ENCODE measurements at regions not wholly inside any gene's neighbourhood (a gene's known extent, or its start where the extent isn't known, plus 50 kb on each side); places are given as distances from the start of the nearest gene placed in this dataset.

DNA sequence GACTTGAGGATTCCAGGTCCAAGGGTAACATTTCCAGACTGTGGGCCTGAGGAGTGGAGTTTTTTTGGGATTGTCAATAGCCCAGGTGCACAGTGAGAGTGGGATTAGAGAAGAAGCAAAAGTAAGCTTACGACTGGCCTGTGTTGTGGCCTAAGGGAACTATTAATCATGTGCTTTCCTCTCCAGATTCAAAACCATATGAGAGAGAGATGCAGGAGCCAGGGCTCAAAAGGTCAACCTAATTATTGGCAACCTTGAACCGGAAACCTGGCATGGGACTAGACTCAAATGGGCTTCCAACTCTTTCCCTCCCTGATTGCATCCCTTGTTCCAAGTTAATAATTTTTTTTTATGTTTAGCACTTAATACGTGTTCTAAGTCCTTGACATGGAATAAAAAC lies 242.1 kb upstream of the THRB start:
- H3K36me3 Mint-ChIP-seq (ENCODE audit: insufficient read depth, unreplicated experiment): no peaks in the 10 kb centered on the region
- H3K4me3 Mint-ChIP-seq (ENCODE audit: low read depth, unreplicated experiment): no peak overlapping the region
- TF ChIP-seq, protein P1, sequence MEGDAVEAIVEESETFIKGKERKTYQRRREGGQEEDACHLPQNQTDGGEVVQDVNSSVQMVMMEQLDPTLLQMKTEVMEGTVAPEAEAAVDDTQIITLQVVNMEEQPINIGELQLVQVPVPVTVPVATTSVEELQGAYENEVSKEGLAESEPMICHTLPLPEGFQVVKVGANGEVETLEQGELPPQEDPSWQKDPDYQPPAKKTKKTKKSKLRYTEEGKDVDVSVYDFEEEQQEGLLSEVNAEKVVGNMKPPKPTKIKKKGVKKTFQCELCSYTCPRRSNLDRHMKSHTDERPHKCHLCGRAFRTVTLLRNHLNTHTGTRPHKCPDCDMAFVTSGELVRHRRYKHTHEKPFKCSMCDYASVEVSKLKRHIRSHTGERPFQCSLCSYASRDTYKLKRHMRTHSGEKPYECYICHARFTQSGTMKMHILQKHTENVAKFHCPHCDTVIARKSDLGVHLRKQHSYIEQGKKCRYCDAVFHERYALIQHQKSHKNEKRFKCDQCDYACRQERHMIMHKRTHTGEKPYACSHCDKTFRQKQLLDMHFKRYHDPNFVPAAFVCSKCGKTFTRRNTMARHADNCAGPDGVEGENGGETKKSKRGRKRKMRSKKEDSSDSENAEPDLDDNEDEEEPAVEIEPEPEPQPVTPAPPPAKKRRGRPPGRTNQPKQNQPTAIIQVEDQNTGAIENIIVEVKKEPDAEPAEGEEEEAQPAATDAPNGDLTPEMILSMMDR (IDR thresholded peaks at IDR 0.05; ENCODE audit: unreplicated experiment): no peak
- no peaks in the 10 kb centered on the region for H3K9me3 Mint-ChIP-seq (ENCODE audit: low read depth, unreplicated experiment)
- CTCF ChIA-PET: no interaction called here
- H3K27me3 Mint-ChIP-seq (ENCODE audit: unreplicated experiment): no peaks in the 10 kb centered on the region
- no peak for DNase-seq
- no peaks in the 10 kb centered on the region for H3K4me1 Mint-ChIP-seq (ENCODE audit: low read depth, unreplicated experiment)
- H3K27ac Mint-ChIP-seq (ENCODE audit: unreplicated experiment): no peak overlapping the region
- BruUV-seq (replicated peaks): no TSS peak
- intact Hi-C loops (cut with micrococcal nuclease; ENCODE audit: unreplicated experiment): no loop called here

DNA sequence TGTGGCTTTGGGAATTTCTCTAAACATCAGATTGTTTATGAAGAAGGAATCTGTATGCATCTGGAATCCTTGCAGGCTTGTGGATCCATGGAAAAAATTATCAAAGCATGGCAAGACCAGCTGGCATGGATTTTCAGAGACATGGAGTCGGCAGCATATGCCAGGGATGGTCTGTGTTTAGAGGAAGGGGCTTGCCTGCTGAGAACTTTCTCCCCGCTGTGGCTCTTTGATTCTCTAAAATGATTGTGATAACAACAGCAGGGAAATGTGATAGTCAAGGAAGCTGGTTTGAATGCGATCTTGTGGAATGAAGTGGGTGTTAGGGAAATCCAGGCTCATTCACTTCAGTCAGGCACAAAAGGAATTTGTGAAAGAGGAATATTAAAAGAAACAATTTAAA lies 245.7 kb upstream of the THRB start:
- H3K36me3 Mint-ChIP-seq (ENCODE audit: insufficient read depth, unreplicated experiment): no peaks in the 10 kb centered on the region
- H3K9me3 Mint-ChIP-seq (ENCODE audit: low read depth, unreplicated experiment): no peaks in the 10 kb centered on the region
- no peak overlapping the region for H3K27ac Mint-ChIP-seq (ENCODE audit: unreplicated experiment)
- H3K27me3 Mint-ChIP-seq (ENCODE audit: unreplicated experiment): no peaks in the 10 kb centered on the region
- intact Hi-C loops (cut with micrococcal nuclease; ENCODE audit: unreplicated experiment): no loop called here
- no peaks in the 10 kb centered on the region for H3K4me1 Mint-ChIP-seq (ENCODE audit: low read depth, unreplicated experiment)
- TF ChIP-seq, protein P1 (IDR thresholded peaks at IDR 0.05; ENCODE audit: unreplicated experiment): no peak
- CTCF ChIA-PET: no interaction called here
- H3K4me3 Mint-ChIP-seq (ENCODE audit: low read depth, unreplicated experiment): no peak overlapping the region
- no TSS peak for BruUV-seq (replicated peaks)
- DNase-seq: no peak

DNA sequence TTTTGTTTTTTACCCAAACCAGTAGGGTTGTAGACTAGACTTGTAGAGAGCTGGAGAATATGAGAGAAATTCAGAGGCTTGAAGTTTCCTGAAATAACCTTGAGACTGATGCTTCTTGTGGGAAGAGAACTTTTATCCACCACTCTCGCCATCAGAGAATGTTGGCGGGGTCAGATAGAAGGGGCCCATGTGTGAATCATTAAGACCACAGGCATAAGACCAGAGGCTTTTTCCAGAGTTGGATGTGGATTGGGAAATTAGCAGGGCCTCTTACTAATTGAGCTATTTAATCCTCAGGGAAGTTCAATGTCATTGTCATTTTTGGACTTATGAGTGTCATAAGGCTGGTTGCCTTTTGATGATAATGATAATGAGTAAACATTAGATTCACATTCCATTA lies 246.9 kb upstream of the THRB start:
- no peaks in the 10 kb centered on the region for H3K36me3 Mint-ChIP-seq (ENCODE audit: insufficient read depth, unreplicated experiment)
- TF ChIP-seq, protein P1 (IDR thresholded peaks at IDR 0.05; ENCODE audit: unreplicated experiment): no peak
- CTCF ChIA-PET: no interaction called here
- no peak overlapping the region for H3K4me3 Mint-ChIP-seq (ENCODE audit: low read depth, unreplicated experiment)
- BruUV-seq (replicated peaks): no TSS peak
- H3K4me1 Mint-ChIP-seq (ENCODE audit: low read depth, unreplicated experiment): no peaks in the 10 kb centered on the region
- no peak for DNase-seq
- intact Hi-C loops (cut with micrococcal nuclease; ENCODE audit: unreplicated experiment): no loop called here
- no peak overlapping the region for H3K27ac Mint-ChIP-seq (ENCODE audit: unreplicated experiment)
- no peaks in the 10 kb centered on the region for H3K27me3 Mint-ChIP-seq (ENCODE audit: unreplicated experiment)
- H3K9me3 Mint-ChIP-seq (ENCODE audit: low read depth, unreplicated experiment): no peaks in the 10 kb centered on the region

DNA sequence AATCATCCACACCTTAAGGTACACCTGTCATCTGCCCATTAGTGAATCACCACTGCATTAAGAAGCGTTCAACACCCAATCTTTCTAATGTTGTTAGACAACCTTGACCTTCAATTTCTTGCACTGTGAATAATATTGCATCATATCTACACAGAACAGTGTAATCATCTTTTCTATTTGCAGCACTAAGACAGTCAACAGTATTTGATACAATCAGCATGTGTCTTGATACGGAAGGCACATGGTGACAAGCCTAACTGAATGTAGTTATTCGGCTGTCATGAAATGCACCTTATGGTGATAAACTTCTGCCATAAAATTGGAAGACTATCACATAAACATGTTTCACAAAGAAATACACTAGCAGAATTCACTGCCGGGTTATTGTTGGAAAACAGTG lies 253.9 kb upstream of the THRB start:
- Mint-ChIP-seq H3K9me3 (ENCODE audit: low read depth, unreplicated experiment) (no peaks in the 10 kb centered on the region), H3K36me3 (ENCODE audit: insufficient read depth, unreplicated experiment) (no peaks in the 10 kb centered on the region), H3K27me3 (ENCODE audit: unreplicated experiment) (peaks cover 8% of the 10 kb centered on the region), H3K4me1 (ENCODE audit: low read depth, unreplicated experiment) (no peaks in the 10 kb centered on the region), H3K27ac (ENCODE audit: unreplicated experiment) (no peak overlapping the region), H3K4me3 (ENCODE audit: low read depth, unreplicated experiment) (no peak overlapping the region)
- TF ChIP-seq, protein P1 (IDR thresholded peaks at IDR 0.05; ENCODE audit: unreplicated experiment): no peak
- DNase-seq: no peak
- intact Hi-C loops (cut with micrococcal nuclease; ENCODE audit: unreplicated experiment): no loop called here
- CTCF ChIA-PET: no interaction called here
- BruUV-seq (replicated peaks): no TSS peak

DNA sequence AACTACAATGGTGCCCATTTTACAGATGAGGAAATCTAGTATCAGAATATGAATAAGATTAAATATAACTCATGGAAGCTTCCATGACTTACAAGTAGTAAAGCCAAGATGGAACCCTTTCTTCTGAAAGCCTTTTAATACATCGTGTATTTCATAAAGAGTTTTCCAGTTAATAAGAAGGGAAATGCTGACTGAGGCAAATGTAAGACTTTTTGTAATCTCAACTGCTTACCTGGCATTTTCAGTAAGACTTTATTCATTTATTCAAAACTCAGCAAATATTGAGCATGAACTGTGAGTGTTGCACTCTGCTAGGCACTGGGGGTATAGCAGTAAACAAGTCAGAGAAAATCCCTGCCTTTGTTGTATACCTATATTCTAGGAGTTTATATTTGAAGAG lies 256.4 kb upstream of the THRB start:
- intact Hi-C loops (cut with micrococcal nuclease; ENCODE audit: unreplicated experiment): no loop called here
- no TSS peak for BruUV-seq (replicated peaks)
- CTCF ChIA-PET: interaction anchor here (0.7 kb wide), 1 partner anchor 9 kb away, joined by 5 read pairs; no protein-coding TSS in a partner anchor
- no peak overlapping the region for H3K27ac Mint-ChIP-seq (ENCODE audit: unreplicated experiment)
- no peak for DNase-seq
- H3K4me1 Mint-ChIP-seq (ENCODE audit: low read depth, unreplicated experiment): no peaks in the 10 kb centered on the region
- TF ChIP-seq, protein P1 (IDR thresholded peaks at IDR 0.05; ENCODE audit: unreplicated experiment): no peak
- peaks cover 8% of the 10 kb centered on the region for H3K27me3 Mint-ChIP-seq (ENCODE audit: unreplicated experiment)
- no peaks in the 10 kb centered on the region for H3K36me3 Mint-ChIP-seq (ENCODE audit: insufficient read depth, unreplicated experiment)
- no peaks in the 10 kb centered on the region for H3K9me3 Mint-ChIP-seq (ENCODE audit: low read depth, unreplicated experiment)
- H3K4me3 Mint-ChIP-seq (ENCODE audit: low read depth, unreplicated experiment): no peak overlapping the region

Measured in Calu3 (cell line).